ENCODE measurements at regions not wholly inside any gene's neighbourhood (a gene's known extent, or its start where the extent isn't known, plus 50 kb on each side); places are given as distances from the start of the nearest gene placed in this dataset.

DNA sequence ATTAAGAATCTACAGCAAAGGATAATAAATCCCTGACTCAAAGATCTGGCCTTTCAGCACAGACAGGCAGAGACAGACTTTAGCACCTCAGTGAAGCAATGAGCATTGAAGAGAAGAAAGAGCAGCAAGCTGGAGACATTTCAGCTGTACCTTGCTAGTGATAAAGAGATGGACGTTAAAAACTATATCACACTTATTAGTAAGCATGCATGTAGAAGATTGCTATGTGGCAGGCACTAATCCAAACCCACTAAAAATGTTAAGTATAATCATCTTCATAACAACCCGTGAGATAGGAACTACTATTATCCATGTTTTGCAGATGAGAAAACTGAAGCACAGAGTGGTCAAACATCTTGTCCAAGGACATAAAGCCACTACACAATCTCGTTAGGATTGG, 1538.3 kb upstream of the FLRT2 start:
- no peak for DNase-seq

DNA sequence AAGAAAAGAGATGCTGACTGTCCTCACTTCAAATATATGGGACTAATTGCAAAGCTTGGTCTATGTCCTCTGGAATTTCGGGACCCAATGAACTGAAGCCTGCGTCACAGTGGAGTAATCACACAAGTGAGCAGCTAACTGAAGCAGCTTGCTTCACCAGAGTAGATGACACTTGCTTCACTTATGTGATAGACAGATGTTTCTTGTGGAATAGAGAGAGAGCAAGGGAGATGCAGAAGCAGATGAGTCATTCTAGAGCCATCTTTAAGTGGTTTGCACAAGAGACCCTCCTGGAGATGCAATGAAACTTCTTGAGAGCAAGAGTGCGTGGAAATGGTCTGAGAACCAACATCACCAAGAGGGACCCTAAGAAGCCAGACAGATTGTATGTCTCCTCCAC, 1537.1 kb upstream of the FLRT2 start:
- no peak for DNase-seq

DNA sequence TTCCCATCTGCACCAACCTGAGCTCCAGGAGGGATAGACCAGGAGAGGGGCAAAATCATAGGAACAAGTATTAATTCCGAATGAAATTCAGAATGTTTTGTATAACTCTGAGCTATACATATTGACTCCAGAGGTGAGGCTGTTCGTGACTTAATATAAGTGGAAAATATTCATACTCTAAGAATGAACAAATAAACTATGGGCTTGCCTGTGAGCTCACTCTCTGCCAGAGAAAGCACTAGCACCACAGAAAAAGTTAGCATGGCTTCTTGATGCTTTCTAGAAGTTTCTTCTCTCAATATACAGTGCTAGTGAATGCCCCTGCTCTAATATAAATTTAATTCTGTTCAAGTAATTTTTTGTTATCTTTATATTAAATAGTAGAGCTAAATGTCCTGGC, 1536.4 kb upstream of the FLRT2 start:
- no peak for DNase-seq

DNA sequence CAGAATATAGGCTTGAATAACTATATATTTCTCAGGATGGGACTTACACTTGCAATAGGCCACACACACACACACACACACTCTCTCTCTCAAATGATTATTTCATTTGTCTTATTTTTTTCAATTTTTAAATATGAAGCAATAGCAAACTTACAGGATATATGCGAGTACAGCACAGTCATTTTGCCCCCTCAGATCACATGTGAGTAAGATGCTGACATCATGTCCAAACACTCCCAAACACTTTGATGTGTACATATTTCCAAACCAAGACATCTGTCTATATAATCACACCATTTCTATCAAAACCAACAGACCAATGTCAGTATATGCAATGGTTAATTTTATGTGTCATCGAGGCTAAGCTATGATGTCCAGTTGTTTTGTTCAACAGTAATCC, 1535.9 kb upstream of the FLRT2 start:
- no peak for DNase-seq

DNA sequence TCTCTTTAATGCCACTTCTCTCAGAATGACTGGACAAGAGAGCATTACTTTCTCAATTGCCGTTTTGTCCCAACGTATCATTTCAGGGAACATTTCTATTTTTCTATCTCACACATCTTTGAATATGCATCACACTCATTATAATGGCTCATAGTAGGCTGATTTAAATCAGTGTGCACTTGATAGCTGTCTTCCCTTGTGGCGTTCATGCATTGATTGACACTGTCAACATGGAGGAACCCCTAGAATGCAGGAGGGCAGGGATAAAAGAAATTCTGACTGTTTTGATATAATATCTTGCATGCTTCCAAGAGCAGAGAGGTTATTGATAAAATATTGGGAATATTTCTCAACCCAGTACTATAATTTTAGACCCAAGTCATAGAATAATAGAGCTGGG, 1528.9 kb upstream of the FLRT2 start:
- DNase-seq, result no peak

DNA sequence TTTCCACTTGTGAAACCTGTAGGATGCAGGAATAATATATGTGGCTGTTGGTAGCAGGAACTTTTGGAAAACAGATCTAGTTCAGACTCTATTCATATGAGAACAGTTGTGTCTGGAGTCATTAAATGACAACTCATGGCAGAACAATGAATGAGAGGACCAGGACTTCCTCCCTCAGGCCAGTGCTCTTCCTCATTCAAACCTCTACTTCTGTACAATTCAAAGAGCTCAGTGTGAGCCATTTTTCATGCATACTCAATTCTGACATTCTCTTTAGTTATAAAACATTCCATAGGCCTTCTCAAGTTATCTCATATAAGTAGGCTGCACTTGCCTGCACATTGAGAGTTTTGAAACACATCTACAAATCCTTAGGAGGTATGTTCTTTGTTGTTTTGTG, 1526.6 kb upstream of the FLRT2 start:
- no peak for DNase-seq

DNA sequence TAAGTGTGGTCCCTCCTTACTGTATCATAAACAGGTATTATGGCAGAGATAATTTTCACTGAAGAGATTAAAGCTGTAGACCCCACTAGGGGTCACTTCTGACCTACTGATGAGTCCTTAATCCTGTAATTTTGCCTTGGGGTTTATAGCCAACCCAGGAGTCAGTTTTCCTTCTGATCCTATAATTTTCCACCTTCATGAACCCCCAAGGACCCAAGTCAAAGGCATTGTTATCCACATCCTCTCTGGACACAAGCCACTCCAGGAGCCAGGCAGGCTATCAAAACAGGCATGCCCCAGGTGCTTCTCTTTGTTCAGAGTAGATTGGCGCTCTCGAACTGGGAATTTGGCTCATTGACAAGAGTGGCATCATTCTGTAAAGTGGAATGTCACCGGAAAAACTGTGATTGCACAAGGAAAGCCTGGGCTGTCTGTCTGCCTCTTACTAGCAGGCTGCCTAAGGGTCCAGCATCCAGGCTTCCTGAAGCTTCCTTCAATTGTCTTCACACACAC, 1523.2 kb upstream of the FLRT2 start:
- DNase-seq, result no peak

DNA sequence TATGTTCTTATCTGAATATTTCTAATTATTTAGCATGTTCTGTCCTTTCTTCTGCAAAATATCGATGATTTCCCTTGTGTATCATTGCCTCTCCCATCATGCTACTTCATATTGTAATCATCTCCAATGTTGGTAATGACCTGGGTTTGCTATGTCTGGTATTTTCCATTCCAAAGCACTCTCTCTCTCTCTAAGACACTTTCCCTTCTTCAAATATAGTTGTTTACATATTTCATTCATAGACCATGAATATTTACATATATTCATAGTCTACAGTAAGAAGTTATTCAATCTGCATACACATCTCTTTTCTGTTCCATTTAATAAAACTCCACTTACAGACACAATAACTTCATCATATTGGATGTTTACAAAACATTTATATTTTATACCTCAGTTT, 1516.5 kb upstream of the FLRT2 start:
- DNase-seq, result no peak

DNA sequence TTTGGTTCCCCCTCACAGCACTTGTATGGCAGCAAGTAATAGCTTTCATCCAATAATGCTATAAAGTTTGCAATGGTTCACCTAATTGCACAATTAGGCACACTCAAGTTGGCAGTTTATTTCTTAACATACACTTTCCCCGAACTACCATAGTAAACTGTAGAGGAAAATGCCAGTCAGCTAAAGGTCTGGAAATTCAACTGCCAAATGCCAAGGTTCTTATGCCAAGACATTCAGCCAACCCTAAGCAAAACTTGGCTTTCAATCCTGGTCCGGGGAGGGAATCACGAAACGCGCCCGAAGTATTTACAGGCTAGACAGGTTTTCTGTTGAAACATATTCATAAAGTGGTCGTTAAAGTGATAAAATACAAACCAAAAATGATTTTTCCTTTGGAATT, 1512.4 kb upstream of the FLRT2 start:
- DNase-seq, result no peak

DNA sequence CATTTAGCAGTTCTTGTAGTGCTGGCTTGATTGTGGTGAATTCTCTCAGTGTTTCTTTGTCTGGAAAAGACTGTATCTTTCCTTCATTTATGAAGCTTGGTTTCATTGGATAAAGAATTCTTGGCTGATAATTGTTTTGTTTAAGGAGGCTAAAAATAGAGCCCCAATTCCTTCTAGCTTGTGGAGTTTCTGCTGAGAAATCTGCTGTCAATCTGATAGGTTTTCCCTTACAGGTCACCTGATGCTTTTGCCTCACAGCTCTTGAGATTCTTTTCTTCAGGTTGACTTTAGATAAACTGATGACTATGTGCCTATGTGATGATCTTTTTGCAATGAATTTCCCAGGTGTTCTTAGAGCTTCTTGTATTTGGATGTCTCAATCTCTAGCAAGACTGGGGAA, 1508.5 kb upstream of the FLRT2 start:
- DNase-seq, result no peak

DNA sequence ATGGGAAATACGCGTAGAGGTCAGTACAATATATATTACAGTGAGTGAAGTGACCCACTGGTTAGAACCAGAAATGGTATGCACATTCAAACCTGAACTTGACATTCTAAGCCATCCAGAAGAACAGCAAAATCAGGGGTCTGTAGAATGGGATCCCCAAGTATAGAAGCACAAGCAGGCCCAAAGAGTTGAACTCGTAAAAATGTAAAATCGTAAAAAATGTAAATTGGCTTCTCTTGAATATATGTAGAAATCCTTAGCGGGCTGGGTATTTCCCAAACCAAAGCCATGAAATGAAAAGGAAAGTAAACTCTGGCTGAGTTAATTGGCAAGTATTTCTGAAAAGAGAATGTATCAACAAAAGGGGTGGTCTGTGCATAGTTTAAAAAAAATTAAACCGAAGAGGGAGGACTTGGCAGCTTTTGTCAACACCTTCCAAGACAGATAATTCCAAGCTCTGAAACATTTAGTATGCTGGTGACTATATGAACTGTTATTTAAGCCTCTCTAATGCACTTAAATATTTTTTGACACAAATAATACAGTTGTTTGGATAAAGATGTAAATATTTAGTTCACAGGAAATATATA, 1505.6 kb upstream of the FLRT2 start:
- no peak for DNase-seq

DNA sequence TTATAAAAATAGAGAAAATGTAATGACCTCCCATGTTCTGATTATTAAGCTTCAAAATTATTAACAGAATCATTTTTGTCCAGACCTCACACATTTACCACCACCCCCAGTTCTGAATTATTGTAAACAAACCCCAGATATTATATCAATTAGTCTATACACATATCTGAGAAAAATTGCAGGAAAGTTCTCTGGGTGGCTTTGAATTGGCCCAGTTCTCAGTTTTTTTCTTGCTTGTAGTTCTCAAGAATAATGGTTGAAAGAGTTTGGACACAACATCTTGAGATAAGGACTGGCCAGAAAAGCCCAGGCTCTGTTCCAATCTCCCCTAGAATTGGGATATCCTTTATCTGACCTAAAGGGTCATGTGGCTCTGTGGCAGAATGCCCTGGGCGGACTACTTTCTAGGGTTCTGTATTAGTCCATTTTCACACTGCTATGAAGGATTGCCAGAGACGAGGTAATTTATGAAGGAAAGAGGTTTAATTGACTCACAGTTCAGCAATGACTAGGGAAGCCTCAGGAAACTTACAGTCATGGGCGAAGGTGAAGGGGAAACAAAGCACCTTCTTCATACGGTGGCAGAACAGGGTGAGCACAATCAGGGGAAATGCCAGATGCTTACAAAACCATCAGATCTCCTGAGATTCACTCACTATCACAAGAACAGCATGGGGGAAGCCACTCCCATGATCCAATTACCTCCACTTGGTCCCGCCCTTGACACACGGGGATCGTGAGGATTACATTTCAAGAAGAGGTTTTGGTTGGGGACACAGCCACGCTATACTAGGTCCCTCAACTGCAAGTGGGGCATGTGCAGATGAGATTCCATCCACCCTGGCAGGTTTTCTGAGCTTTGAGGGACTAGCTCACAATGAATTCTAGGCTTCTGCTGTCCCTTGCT, 1504.6 kb upstream of the FLRT2 start:
- DNase-seq, result no peak

DNA sequence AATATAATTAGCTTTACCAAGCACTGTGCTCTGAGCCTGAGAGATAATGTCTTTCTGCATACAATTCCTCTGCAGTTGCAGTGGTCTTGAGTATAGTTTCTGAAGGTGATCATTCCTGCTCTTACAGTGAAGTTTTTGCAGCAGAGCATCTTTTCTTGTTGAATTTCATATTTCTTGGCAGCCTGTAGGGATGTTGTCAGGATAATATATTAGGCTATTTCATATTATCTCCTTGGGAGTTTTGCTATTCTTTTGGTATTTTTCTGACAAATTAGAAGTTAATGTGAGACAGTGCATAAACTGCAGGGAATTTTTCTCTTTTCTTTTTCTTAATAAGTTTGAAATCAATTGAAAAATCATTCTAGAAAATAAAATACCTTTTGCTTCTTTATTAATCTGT, 1502.6 kb upstream of the FLRT2 start:
- no peak for DNase-seq

DNA sequence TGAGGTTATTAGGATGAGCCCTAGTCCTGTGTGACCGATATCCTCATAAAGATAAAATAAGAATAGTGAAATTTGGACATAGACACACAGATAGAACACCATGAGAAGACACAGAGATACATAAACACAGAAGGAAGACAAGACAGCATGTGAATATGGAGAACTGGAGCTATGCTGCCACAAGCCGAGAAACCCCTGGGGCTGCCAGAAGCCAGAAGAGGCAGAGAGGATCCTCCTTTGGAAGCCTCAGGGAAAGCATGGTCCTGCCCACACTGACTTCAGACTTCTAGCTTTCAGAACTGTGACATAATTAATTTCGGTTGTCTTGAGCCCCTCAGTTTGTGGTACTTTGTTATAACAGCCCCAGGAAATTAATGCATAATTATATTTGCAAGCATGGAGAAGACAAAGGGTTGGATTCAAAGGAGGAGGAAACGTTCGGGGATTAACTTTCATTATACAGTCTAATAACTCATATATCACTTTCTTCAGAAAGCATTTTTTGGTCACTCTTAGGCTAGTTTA, 1501.8 kb upstream of the FLRT2 start:
- DNase-seq, result no peak

DNA sequence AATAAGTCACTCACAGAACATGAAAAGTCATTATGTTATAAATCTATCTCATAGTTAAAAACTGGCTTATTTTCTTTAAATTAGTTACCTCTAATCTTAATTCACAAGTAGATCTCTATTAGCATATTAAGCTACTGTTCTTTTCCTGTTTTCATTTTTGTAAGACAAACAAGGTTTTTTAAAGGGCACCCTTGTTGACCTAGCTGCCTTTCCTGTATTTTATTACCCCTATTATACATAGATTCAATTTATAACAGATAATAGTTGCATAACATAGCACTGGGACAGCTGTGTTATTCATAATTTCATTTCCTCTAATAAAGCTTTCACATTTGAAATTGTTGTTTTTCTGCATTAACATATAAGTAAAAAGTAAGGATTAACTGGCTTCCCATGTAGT, 1500.7 kb upstream of the FLRT2 start:
- DNase-seq, result no peak

DNA sequence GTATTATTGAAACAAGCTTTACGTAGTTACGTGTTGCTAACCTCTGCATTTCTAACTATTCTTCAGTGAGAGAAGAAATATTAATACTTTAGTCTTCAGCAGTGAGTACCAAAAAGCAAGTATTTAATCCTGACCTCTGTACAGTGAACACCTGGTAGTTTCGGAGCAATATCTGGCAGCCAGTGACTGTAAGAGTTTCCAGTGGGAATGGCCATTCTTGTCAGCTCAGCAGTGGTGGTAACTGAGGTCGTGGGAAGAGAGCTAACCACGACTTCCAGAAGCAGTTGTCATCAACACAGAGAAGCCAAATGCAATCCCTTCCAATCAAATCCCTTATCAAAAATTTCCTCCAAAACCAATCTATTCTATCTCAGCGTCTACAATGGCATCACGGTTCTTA, 1500.2 kb upstream of the FLRT2 start:
- DNase-seq, result no peak

DNA sequence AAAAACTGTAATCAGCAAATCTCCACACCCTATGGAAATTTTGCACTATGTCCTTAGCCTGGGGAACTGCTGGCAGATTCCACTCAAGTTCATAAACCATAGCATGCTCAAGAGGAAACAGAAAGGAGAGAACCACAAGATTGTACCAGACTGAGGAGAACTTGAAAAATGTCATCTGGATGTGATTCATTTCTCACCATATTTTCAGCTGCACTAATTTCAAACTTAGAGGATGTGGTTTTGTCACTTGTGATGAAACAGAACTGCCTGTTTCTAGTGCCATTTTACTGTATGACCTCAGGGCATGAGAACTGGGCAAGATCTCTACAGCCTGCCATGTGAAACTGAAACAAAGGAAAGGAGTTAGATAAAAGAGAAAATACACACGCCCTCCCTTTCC, 1493.1 kb upstream of the FLRT2 start:
- no peak for DNase-seq

DNA sequence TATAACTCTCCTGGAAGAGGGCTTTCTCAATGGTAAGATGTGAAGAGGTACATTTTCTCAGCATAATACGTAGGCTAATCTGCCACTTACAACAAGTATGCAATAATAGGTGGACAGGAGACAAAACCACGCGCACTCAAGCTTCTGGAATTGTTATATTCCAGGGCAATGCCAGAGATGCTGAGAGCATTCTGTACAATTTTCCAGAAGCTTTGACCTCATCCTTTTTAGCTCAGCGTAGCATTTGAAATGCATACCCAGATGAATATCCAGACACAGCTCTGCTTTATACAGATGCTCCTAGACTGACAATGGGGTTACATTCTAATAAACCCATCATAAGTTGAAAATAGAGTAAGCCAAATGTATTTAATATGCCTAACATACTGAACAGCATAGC, 1492.4 kb upstream of the FLRT2 start:
- no peak for DNase-seq

DNA sequence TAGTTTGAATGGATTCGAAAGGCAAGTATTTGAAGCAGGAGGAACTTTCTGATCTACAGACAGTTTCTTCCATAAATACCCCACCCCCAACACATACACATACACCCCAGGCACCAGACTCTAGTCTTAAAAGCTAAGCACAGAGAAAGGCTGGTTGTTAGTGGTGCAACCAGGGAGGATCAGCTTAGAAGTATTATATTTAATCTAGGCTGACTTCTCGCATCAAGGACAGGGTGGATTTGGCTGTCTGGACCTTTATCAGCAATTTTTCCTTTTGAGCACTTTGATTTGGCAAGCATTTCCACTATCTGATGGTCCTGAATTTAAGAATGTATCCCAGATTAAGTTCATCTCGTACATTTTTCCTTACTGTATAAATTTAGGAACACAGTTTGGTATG, 1489.8 kb upstream of the FLRT2 start:
- DNase-seq, result no peak

DNA sequence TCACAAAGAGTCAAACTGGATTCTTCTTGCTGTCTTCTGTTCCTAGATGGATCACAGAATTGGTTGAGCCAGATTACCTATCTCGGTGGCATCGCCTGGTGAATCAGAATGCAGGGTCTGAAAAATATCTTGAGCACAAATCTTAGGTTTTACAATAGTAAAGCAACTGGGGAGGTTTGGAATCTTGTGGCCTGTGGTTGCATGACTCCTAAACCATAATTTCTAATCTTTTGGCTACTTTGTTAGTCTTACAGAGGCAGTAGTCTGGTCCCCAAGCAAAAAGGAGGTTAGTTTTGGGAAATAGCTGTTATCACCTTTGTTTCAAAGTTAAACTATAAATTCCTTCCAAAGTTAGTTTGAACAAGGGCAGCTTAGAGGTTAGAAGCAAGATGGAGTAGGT, 1488.5 kb upstream of the FLRT2 start:
- DNase-seq, result no peak

DNA sequence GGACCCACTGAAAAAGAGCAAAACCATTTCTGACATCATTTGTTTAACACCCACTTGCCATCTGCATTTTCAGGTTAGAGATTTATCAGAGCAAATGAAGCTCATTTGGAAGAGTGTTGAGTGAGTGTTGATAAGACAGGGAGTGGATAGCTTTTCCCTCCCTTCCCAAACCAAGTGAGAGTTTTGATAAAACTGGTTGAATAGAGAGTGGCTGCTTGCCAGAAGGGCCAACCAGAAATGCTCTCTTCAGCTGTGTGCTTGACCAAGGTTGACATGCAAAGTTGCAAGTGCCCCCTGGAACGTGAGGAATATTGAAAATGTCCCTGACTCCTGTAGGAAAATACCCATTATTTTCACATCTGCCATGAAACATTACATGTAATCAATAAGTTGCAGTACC, 1487.0 kb upstream of the FLRT2 start:
- DNase-seq, result no peak

DNA sequence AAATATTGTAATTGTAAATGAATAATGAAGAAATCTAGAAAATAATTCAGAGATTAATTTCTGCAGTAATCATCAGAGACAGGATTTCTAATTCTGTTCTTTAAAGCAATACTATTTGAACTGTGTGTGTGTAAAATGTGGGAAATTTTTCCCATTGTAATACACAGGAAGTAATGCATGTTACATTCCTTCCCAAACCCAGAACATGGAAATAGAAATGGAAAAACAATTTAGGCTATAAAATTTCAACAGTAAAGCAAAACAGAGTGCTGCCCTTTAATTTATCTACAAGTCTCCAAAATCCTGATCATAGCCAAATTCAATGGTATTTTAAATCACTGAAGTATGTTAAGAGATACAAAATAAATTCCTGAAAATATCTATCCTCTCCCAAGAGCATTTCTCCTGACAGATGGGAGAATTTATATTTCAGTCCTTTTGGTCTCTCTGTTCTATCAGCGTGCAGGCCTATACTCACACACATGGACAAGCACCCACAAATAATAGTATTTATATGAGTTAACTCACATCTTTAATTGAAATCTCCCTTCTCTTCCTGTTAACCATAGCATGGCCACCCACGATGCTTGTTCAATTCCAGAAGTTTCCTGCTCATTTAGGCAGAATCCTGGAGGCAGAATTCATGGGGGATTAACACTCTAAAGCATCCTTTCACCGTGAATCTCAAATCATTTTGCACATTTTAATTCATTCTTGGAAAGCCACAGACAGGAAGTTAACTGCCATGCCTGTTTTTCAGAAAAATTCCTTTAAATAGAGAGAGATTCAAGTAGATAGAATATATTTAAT, 1465.4 kb upstream of the FLRT2 start:
- DNase-seq, result no peak

DNA sequence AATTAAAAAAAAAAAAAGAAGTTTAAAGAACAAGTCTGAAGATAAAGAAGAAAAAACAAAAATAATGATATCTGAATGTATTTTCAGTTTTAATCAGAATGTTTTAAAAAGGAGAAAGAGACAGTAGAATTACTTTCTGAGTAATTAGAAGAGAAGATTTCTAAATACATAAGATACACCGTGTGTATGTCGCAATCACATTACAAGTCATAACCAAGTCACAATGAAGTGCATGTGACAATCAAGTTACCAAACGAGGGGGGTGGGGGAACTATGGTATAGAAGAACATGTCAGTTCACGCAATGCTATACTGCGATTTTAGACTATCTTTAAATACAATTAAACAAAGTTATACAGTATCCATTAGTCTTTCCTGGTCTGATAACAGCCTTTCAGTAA, 1464.1 kb upstream of the FLRT2 start:
- no peak for DNase-seq

DNA sequence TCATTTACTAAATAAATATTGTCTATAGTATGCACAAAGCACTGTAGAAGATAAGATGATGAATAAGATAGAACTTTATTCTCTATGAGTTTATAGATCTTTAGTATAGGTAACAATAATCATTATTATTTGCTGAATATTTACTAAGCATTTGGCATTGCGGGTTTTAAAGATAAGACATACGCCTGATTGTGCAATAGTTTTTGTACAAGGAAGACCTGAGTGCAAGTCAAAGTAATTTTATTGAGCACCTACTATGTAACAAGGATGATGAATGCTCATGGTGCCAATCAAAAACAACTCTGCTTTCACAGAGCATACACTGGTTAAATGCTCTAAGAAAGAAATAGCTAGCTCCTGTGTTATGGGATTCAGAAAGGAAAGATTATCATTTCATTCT, 1461.7 kb upstream of the FLRT2 start:
- DNase-seq, result no peak

Measured in activated CD8-positive, alpha-beta memory T cell treated with anti-CD3 and anti-CD28 coated beads for 24 hours (primary cell).